NCI-H510A treated with DMSO at 0.1 percent for 48 hours (cell line): ENCODE measurements at regions not wholly inside any gene's neighbourhood (a gene's known extent, or its start where the extent isn't known, plus 50 kb on each side); places are given as distances from the start of the nearest gene placed in this dataset.

Experiments used
- DNase-seq: peaks from one replicate; lab custom pipeline; 2025; lab: John Stamatoyannopoulos, UW

DNA sequence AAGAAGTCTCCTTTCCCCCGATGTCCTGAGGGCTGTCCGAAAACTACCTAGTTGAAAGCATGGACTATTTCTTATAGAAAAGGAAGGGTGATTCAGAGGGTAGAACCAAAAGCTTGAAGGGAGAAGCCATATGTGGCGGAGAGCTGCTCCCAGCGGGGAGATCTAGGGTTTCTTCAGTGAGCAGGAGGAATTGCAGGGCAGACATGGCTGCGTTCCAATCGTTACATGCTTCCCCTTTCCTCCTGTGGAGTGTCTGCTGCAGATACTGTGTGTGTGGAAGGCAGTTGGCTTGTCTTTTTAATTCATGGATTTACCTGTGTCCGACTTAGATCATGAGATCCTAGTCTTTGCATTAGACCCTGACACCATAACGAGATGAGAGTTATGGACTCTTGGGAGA lies 799.5 kb downstream of the QKI start:
- no peak for DNase-seq

DNA sequence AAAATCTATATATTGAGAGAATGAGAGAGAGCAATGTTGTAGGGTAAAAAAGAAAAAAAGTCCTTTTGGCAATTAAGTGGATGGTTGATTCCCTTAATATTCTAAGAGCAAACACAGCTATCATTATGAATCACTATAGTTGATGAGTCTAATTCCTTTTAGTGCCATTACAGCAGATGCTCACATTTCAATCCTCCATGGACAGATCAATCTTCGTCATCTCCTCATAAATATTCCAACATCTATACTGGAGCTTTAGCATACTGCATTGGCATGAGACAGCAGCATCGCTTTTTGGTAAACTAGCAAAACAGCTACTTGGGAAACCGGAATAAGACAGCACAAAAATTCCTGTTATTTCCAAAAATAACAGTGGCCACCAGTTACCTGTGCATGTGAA lies 796.7 kb downstream of the QKI start:
- DNase-seq = no peak

DNA sequence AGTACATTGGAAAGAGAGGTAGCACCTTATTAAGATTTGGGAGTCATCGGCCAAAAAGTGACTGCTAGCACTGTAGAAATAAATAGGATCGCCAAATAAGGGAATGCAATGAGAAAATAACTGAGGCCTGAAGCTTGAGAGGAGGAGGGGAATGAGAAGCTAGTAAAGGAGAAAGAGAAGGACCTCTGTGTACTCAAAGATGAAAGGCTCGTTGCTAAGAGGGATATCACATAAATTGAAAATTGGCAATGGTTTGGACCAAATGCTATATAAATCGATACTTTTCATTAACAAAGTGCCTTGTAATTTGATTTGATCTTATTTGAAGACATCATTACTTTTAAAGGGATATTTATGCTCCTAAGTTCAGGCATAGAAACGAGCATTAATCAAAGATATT lies 796.3 kb downstream of the QKI start:
- DNase-seq = no peak

DNA sequence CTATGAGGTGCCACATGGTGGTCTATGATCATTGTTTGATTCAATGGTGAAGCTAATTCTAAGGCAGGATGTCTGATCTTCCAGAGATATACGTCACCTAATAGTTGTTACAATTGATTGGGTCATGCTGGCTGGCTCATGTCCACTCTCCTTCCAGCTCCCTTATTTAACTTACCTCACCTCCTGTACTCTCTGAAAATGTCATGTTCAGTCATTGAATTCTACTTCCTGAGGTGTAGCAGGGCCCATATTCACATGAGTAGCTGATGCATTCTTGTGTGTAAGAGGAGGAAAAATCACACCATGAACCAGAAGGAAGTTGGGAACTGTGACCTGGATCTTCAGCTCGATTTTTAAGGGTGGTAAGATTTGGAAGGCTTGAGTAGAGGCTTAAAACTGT lies 795.8 kb downstream of the QKI start:
- DNase-seq = no peak

DNA sequence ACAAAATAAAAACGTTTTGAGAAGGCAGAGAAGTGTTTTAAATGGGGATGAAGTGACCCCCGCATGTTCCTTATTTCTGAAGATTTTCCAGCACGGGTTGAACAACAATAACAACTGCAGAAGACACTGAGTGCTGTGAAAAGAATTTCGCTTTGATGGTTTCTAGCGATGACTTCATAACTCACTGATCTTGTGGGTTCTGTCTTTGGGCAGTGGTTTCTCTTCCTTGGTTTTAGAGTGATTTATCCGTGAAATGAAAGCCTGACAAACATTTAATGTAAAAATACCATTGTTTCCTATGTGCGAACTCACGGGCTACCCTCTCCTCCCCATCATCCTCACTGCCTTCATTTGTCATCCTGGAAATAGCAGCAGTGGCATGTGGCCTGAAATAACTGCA lies 793.9 kb downstream of the QKI start:
- no peak for DNase-seq

DNA sequence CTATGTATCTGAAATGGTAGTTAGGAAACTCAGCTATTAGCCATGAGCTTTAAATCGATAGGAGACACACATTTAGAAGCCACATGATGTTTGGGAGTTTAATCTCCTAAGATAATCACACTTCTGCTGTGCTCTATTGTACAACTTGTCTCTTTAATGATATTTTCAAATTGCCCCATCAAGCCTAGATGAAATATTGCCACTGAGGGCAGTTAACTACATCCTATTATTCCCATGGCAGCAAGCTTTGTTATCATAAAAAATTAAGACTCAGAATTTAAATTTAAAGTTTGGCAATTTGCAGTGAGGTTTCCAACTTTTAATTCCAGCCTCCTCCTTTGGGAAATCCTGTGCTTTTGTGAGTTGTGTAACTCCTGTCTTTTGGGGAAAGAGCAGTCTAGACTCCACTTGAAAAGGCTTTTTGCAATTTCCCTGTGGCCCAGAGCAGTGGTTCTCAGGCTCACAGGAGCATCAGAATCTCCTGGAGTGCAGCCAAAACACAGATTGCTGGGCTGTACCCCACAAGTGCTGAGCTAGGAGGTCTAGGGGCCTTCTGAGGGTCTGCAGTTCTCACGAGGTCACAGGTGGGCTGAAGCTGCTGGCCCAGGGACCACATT lies 792.4 kb downstream of the QKI start:
- DNase-seq = no peak

DNA sequence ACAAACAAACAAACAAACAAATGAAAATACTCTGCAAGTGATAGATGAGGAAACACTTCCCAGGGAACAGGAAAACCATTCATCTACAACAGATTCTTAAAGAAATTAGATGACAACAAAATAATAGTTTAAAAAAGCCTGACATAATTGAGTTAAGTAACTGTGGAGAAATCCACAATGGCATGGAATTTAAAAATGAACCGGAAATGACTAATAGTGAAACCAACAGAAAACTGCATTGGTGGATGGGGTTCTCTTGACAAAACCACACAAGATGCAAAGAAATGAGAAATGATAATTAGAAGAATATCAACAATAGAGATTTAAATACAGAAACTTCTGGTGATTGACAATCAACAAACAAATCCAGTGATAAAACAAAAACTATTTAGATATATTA lies 785.6 kb downstream of the QKI start:
- DNase-seq = no peak

DNA sequence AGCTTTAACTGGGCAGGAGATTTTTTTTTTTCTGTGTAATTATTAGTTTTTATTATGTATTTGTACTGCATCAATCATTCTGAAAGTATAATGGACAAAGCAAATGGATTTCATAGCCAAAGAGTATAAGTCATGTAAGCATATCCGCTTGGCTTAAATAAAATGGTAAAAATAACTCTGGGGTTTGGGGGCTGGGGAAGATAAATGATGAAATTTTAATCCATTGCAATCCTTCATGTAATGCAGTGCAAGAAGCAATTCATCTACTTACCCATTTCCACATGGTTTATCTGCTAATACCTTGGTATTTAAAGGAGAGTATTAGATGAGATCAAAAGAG lies 781.4 kb downstream of the QKI start:
- no peak for DNase-seq

DNA sequence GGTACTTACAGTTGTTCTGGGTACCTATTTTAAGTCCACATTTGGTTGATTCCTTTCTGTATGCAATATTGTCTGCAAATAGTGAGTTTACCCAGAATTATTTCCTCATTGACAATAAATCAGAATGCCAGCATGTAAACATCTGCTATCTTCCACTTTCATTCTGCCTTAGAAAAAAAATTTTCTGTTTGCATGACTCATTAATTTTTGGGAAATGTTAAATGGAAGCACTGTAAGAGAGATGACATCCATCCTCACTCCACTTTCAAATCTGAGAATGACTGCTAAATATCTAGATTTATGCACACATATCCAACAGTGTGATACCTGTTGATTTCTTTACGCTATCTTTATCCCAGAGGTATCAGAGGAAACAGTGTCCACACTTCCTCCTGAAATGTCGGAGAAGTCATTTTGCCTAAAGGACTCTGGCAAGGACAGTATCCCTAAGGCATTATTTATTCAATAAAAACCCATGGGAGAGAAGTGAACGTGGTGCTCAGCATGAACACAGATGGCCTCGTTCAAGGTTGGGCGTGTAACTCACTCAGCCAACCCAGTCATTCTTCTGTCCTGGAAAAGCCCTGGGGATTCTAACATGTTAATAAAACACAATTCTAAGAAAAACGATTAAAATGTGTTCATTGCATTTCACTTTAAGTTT lies 780.9 kb downstream of the QKI start:
- DNase-seq = no peak

DNA sequence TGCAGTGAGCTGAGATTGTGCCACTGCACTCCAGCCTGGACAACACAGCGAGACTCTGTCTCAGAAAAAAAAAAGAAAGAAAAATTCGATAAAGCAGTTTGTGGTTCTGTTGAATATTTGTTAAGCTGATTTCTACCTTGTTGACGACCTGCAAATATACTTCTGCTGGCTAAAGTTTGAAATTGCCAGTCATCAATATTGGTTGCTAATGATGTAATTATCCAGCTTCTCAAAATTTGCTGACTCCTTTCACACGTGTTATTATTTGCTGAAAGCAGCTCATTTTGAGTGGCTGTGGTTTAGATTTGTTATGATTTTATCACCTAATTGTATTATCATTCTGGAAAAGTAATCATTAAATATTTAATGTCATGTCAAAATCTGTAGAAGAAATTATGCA lies 774.3 kb downstream of the QKI start:
- DNase-seq = no peak

DNA sequence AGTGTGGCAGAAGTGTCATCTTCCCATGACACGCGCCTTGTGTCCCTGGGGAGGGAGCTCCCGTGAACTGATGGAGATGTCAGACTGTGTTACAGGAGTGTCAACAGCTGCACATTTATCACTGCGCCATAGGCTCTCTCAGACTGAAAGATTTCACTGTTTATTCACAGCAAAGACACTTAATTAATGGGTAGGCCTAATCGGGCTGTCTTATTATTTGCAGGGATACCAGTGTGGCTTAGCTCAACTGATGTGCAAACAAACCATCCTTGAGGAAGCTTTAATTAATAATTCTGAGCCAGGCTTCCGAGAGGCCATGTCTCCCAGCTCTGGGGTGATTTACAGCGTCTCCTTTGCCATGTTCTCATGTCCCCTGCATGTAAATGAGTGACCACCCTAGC lies 771.0 kb downstream of the QKI start:
- no peak for DNase-seq

DNA sequence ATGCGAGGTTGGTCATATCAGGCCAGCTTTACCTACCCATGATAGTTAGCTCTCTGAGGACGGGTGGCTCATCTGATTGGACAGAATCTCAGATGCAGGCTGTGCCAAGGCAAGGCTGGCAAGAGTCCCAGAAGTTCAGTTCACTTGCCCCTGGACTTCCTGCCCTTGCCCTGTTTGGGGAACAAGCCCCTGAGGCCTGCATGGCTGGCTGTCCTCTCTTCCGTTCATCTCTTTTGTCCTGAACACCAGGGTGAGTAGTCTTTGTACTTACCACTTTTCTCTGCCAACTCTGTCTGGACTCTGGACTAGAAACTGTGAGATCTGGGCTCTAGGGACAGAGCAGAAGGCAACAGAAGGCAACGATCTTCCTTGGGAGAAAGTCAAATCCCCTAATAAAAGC lies 769.9 kb downstream of the QKI start:
- DNase-seq = no peak

DNA sequence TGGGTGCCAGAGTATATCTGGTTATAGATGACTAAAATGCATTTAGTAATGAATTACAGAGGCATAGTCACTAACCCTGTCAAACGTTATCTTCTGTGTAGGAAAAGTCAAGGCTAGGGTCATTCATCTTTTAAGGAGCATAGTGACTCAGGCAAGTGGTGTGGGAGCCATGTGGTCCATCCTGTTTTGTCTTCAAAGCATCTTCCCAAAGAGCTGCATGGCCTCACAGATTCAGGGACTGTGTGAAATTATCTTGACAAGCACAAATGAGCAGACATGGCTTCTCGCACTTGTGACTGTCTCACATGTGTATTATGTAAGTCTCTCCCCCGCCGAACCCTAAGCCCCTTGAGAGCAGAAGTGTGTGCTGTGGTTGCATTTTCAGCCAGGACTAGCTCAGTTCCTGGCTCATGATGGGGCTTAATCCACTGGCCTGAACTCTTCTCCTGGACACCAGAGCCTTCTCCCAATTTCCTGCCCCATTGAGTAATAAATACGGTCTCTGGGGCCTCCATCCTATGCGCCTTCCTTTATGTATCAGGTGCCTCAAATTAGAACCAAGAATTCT lies 769.1 kb downstream of the QKI start:
- no peak for DNase-seq

DNA sequence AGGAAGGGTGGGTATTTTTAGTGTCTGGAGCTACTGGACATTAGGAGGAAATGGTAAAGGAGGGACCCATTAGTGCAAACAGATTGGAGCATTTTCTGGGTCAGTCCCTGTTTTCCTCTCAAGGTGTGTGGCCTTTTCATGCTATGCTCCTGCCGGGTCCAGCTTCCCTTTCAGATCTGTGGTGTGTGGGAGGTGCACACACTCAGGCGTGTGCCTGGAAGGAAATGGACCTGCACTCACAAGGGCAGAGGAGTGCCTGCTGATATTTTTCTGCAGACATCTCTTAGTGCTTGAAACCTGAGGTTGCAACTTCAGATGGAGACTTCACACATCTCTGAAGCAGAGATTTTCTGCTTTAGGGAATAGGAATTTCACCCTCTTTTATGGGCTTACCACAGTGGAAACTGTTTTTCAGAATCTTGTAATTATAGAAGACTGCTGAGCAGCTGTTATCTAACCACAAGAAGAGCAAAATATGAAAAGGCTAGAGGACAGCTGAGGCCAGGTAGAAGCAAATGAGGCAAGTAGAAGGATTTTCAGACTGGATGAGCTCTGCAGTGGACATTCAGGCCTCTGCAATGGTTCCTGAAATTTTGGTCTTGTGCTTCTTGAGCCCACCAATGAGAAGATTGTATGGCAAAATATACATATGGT lies 764.3 kb downstream of the QKI start:
- no peak for DNase-seq

DNA sequence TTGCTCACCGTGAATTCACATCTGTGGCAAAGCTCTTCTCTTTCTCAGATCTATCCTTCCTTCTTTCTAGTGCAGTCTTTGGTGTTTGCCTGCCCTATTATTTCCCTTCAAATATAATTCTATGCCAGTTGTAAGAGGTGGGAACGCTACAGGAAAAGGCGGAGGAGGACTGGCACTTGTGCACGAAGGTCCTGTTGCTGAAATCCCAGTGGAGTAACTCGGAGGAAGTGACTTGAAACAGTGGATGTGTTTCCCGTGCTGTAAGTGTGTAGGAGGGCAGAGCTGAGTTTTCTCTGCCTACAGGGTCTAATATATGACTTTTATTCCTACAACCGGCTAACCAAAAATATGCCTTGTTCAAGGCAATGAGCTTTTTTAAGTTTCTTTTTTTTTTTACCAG lies 754.8 kb downstream of the QKI start:
- no peak for DNase-seq

DNA sequence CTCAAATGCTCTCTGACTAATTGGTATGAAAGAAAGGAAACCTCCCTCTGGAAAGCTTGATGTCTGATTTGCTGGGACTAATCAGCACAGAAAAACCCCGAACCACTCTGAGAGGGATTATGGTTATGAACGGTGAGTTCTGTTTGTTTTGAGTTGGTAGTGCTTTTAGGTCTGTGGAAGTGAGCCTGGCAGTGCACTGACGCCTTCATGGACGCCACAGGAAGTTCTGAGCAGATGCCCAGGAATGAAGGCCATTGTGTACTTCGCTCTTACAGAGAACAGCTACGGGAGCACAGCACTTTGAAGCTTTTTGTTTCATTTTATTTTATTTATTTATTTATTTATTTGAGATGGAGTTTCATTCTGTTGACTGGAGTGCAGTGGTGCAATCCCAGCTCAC lies 754.1 kb downstream of the QKI start:
- no peak for DNase-seq

DNA sequence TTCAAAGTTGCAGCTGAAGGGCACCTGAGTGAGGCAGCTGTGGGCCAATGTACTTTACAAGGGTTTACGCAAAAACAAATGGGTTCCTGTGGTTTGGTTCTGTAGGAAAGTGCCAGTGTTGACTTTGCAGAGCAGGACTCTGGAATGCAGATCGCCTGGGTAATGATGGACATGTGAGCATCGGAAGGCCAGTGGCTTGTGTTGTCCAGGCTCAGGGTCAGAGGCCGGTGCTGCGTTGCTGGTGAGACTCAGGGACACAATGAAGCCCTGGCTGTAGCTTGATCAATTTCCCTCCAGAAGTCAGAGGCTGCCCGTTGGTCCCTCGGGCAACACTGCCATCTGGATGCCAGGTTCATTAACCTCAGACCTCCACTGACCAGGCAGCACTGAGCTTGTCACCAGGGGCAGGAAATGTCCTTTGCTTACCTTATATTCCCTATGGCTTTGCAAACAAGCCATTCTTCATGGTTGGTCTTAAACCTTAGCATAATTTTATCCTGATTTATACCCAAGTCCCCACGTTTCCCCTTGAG lies 753.4 kb downstream of the QKI start:
- no peak for DNase-seq

DNA sequence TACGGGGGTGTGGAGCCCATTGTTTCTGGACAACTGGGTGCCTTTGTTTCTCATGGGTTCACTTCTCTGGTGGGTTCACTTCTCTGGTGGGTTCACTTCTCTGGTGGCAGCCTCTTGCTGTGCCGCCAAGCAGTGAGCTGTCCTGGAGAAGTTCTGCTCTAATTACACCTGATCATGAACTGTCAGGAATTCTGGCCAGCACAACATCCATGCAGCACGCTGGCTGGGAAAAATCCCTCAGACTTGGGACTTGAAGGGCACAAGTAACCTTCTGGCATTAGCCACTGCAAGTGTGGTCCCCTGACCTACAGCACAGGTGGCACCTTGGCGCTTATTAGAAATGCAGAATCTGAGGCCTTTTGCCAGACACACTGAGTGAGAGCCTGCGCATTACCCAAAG lies 752.5 kb downstream of the QKI start:
- DNase-seq = no peak

DNA sequence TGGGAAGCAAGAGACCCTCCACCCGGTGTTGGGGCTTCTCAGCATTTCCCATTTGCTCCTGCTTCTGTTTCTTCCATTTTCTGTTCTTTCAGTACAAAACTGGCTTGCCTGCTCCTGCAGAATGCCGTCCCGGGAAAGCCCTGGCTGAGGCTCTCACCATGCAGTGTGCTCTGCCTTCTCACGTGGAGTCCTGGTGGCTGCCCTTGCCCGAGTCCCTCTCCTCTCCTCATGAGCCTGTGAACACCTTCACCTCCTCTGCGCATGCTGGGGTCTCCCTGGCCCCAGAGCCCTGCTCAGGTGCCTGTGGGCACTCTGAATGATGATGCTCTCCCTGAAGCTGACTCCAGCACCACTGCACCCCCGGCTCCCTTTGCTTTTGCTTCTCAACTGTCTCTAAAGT lies 752.0 kb downstream of the QKI start:
- no peak for DNase-seq

DNA sequence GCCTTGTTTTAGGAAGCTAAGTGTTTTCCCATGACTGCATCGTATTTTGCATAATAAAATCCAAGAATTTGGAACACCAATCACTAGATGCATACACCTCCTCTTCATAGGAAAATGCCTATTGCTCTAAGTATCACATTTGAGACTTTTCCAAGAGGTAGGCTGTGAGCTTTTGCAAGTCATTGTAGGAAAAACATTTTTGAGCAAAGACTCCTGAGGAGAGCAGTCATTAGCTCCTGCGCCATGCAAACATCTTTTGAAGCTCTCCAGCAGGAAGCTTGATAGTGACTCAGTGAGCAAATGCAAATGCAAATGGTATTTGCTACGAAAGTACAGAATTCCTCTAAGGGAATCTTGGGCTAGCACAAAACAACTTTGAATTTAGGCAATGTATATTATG lies 750.4 kb downstream of the QKI start:
- no peak for DNase-seq

DNA sequence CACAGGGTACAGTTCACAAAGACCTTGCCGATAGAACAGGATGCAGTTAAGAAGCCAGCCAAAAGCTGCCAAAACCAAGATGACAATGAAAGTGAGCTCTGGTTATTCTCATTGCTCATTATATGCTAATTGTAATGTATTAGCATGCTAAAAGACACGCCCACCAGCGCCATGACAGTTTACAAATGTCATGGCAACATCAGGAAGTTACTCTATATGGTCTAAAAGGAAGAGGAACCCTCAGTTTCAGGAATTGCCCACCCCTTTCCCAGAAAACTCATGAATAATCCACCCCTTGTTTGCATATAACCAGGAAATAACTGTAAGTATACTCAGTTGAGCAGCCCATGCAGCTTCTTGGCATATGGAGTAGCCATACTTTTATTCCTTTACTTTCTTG lies 748.7 kb downstream of the QKI start:
- no peak for DNase-seq

DNA sequence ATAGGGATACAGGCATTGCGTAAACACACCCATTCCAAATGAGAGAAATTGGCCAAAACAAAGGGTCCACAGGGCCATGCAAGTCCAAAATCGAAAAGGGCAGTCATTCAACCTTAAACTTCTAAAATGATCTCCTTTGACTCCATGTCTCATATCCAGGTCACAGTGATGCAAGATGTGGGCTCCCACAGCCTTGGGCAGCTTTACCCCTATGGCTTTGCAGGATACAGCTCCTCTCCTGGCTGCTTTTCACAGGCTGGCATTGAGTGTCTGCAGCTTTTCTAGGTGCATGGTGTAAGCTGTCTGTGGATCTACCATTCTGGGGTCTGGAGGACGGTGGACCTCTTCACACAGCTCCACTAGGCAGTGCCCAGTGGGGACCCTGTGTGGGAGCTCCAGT lies 744.5 kb downstream of the QKI start:
- no peak for DNase-seq

DNA sequence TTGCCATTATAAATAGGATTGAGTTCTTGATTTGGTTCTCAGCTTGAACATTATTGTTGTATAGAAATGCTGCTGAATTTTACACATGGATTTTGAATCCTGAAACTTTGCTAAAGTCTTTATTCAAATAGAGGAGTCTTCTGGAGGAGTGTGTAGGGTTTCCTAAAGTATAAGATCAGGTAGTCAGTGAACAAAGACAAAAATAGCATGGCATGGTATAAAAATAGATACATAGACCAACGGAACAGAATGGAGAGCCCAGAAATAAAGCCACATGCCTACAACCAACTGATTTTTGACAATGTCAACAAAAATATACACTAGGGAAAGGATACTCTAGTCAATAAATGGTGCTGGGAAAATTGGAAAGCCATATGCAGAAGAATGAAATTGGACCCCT lies 740.1 kb downstream of the QKI start:
- no peak for DNase-seq
